GM21576 (cell line): ENCODE measurements at regions not wholly inside any gene's neighbourhood (a gene's known extent, or its start where the extent isn't known, plus 50 kb on each side); places are given as distances from the start of the nearest gene placed in this dataset.

ENCODE experiments used
- ATAC-seq: cut with Tn5 transposase; IDR thresholded peaks from one replicate; pipeline ENCODE4 v1.9.1; 2021; ENCODE audit warnings: mild to moderate bottlenecking, moderate library complexity; ENCODE audit not compliant: unreplicated experiment

GRCh38 chr7:155213955-155214740 lies 83.5 kb upstream of the INSIG1 start:
- no peak for ATAC-seq

GRCh38 chr7:155215576-155216325 lies 81.9 kb upstream of the INSIG1 start:
- no peak for ATAC-seq

- ATAC-seq: no peak
Measured at GRCh38 chr7:155216475-155217272, 81.0 kb upstream of the INSIG1 start.

- ATAC-seq: no peak
Measured at GRCh38 chr7:155217634-155218033, 80.0 kb upstream of the INSIG1 start.

- no peak for ATAC-seq
Measured at GRCh38 chr7:155218276-155219153, 79.2 kb upstream of the INSIG1 start.

- ATAC-seq: no peak
Measured at GRCh38 chr7:155219154-155219531, 78.5 kb upstream of the INSIG1 start.

- ATAC-seq: no peak
Measured at GRCh38 chr7:155219947-155220769, 77.5 kb upstream of the INSIG1 start.

GRCh38 chr7:155220903-155221302 lies 76.8 kb upstream of the INSIG1 start:
- ATAC-seq: no peak

- ATAC-seq: no peak
Measured at GRCh38 chr7:155221547-155221946, 76.1 kb upstream of the INSIG1 start.

- no peak for ATAC-seq
Measured at GRCh38 chr7:155222061-155222460, 75.6 kb upstream of the INSIG1 start.

- ATAC-seq: no peak
Measured at GRCh38 chr7:155222573-155222972, 75.1 kb upstream of the INSIG1 start.

GRCh38 chr7:155223021-155223420 lies 74.7 kb upstream of the INSIG1 start:
- no peak for ATAC-seq

- ATAC-seq: no peak
Measured at GRCh38 chr7:155223503-155223902, 74.2 kb upstream of the INSIG1 start.

- ATAC-seq: no peak
Measured at GRCh38 chr7:155224116-155224811, 73.4 kb upstream of the INSIG1 start.

GRCh38 chr7:155225095-155225494 lies 72.6 kb upstream of the INSIG1 start:
- no peak for ATAC-seq

- no peak for ATAC-seq
Measured at GRCh38 chr7:155225516-155225915, 72.2 kb upstream of the INSIG1 start.

GRCh38 chr7:155226261-155227003 lies 71.2 kb upstream of the INSIG1 start:
- ATAC-seq: no peak

- no peak for ATAC-seq
Measured at GRCh38 chr7:155227004-155227787, 70.5 kb upstream of the INSIG1 start.
